ENCODE measurements at regions not wholly inside any gene's neighbourhood (a gene's known extent, or its start where the extent isn't known, plus 50 kb on each side); places are given as distances from the start of the nearest gene placed in this dataset.

- Histone ChIP-seq H3K9me2 (ENCODE audit: insufficient read depth) (no peaks in the 10 kb centered on the region), H3F3A (replicated peaks; ENCODE audit: low read depth) (no peaks in the 10 kb centered on the region), H3K4me2 (no peak overlapping the region), H3K27ac (ENCODE audit: low read depth) (no peak overlapping the region), H3K4me1 (ENCODE audit: insufficient read depth) (peaks cover 3% of the 10 kb centered on the region; the same call in 1 of the 2 replicates), H3K27me3 (ENCODE audit: insufficient read depth) (no peaks in the 10 kb centered on the region), H3K4me3 (no peak overlapping the region), H2AFZ (no peak overlapping the region), H3K79me2 (replicated peaks; ENCODE audit: insufficient read depth) (no peaks in the 10 kb centered on the region), H4K20me1 (replicated peaks; ENCODE audit: insufficient read depth) (no peaks in the 10 kb centered on the region), H3K36me3 (ENCODE audit: insufficient read depth) (no peaks in the 10 kb centered on the region)
- ATAC-seq (no peak), DNase-seq (ENCODE audit: low spot score) (no peak)
- Mint-ChIP-seq H3K4me1 (peaks cover 2% of the 10 kb centered on the region; the same call in 2 of the 3 replicates), H3K9me3 (no peaks in the 10 kb centered on the region), H3K4me3 (no peak overlapping the region), H3K36me3 (ENCODE audit: low read depth) (no peaks in the 10 kb centered on the region), H3K27me3 (ENCODE audit: insufficient read depth, low read depth, poor library complexity) (peaks cover under 1% of the 10 kb centered on the region), H3K27ac (no peak overlapping the region)
- no peak for TF ChIP-seq POLR2AphosphoS5 (IDR thresholded peaks at IDR 0.05; ENCODE audit: low read depth)
- no peak for TF ChIP-seq JUNB (IDR thresholded peaks at IDR 0.05; ENCODE audit: unreplicated experiment)
Observed at GRCh38 chr4:60897415-60897814, 302.7 kb upstream of the ADGRL3 start.

GRCh38 chr4:60905162-60905561 lies 295.0 kb upstream of the ADGRL3 start:
- Mint-ChIP-seq H3K27ac (no peak overlapping the region), H3K36me3 (ENCODE audit: low read depth) (no peaks in the 10 kb centered on the region), H3K4me1 (peaks cover 3% of the 10 kb centered on the region; the same call in 1 of the 3 replicates), H3K4me3 (no peak overlapping the region), H3K9me3 (no peaks in the 10 kb centered on the region), H3K27me3 (ENCODE audit: insufficient read depth, low read depth, poor library complexity) (peaks cover 2% of the 10 kb centered on the region)
- no peak overlapping the region for H3K27ac ChIP-seq (ENCODE audit: low read depth)
- no peaks in the 10 kb centered on the region for H3K9me2 ChIP-seq (ENCODE audit: insufficient read depth)
- ATAC-seq (no peak), DNase-seq (ENCODE audit: low spot score) (no peak)
- H3K4me2 ChIP-seq, result no peak overlapping the region
- TF ChIP-seq EZH2phosphoT487 (IDR thresholded peaks at IDR 0.05; ENCODE audit: unreplicated experiment) (no peak), STAT1 (IDR thresholded peaks at IDR 0.05; ENCODE audit: unreplicated experiment) (no peak), CREB1 (CRISPR knock-in tag; IDR thresholded peaks at IDR 0.05; ENCODE audit: low read depth) (no peak), ETS1 (IDR thresholded peaks at IDR 0.05) (no peak), REST (IDR thresholded peaks at IDR 0.05; ENCODE audit: unreplicated experiment) (no peak), ZNF331 (CRISPR knock-in tag; IDR thresholded peaks at IDR 0.05; ENCODE audit: low read depth) (no peak), NANOG (IDR thresholded peaks at IDR 0.05; ENCODE audit: borderline replicate concordance) (no peak), CTCF (conservative IDR thresholded peaks at IDR 0.05; ENCODE audit: low read depth in 2 of 2) (no peak), JUNB (IDR thresholded peaks at IDR 0.05; ENCODE audit: unreplicated experiment) (no peak), ZNF114 (CRISPR knock-in tag; IDR thresholded peaks at IDR 0.05) (no peak)
- no peaks in the 10 kb centered on the region for H3K79me2 ChIP-seq (replicated peaks; ENCODE audit: insufficient read depth)
- H3K4me3 ChIP-seq, result no peak overlapping the region
- H3K4me1 ChIP-seq (ENCODE audit: insufficient read depth), result no peaks in the 10 kb centered on the region
- H3K36me3 ChIP-seq (ENCODE audit: insufficient read depth), result no peaks in the 10 kb centered on the region
- no peaks in the 10 kb centered on the region for H3F3A ChIP-seq (replicated peaks; ENCODE audit: low read depth)
- H3K27me3 ChIP-seq (ENCODE audit: insufficient read depth), result no peaks in the 10 kb centered on the region
- no peak overlapping the region for H2AFZ ChIP-seq
- H4K20me1 ChIP-seq (replicated peaks; ENCODE audit: insufficient read depth), result no peaks in the 10 kb centered on the region
